Loucy (cell line): ENCODE measurements at regions not wholly inside any gene's neighbourhood (a gene's known extent, or its start where the extent isn't known, plus 50 kb on each side); places are given as distances from the start of the nearest gene placed in this dataset.

Experiments
- H2AFZ ChIP-seq: fragments of 200-600 bp; sonication (generic); 2 replicates; pipeline ENCODE4 v1.6.0; 2016; ENCODE audit warnings: antibody characterized with exemption, mild to moderate bottlenecking, low read length, moderate library complexity
- H3F3A ChIP-seq: fragments of 200-600 bp; 2 replicates; pipeline ENCODE4 v1.6.0; 2016; ENCODE audit warnings: antibody characterized with exemption, low read depth, mild to moderate bottlenecking
- H3K27me3 ChIP-seq: fragments of 200-600 bp; sonication (generic); 2 replicates; pipeline ENCODE4 v1.6.1; 2014; ENCODE audit warnings: low read length, mild to moderate bottlenecking; ENCODE audit not compliant: insufficient read depth, poor library complexity, severe bottlenecking
- H3K36me3 ChIP-seq: fragments of 200-600 bp; sonication (generic); 2 replicates; pipeline ENCODE4 v1.6.1; 2016; ENCODE audit warnings: low read length; ENCODE audit not compliant: insufficient read depth
- H3K4me1 ChIP-seq: fragments of 200-600 bp; sonication (generic); 2 replicates; pipeline ENCODE4 v1.5.1; 2014; ENCODE audit warnings: low read length, mild to moderate bottlenecking; ENCODE audit not compliant: insufficient read depth, poor library complexity, severe bottlenecking
- H3K4me2 ChIP-seq: fragments of 200-600 bp; sonication (generic); 2 replicates; pipeline ENCODE4 v1.6.0; 2014; ENCODE audit warnings: antibody characterized with exemption, low read length, low read depth, mild to moderate bottlenecking; ENCODE audit not compliant: poor library complexity, severe bottlenecking
- H3K4me3 ChIP-seq: fragments of 200-600 bp; sonication (generic); 2 replicates; pipeline ENCODE4 v1.5.1; 2014; ENCODE audit warnings: low read length, mild to moderate bottlenecking, mixed read lengths; ENCODE audit not compliant: poor library complexity, severe bottlenecking
- H3K79me2 ChIP-seq: fragments of 200-600 bp; sonication (generic); 2 replicates; pipeline ENCODE4 v1.6.1; 2014; ENCODE audit warnings: low read length; ENCODE audit not compliant: insufficient read depth
- H3K9ac ChIP-seq: fragments of 200-600 bp; sonication (generic); 2 replicates; pipeline ENCODE4 v1.6.0; 2014; ENCODE audit warnings: mild to moderate bottlenecking, low read depth, low read length, moderate library complexity; ENCODE audit not compliant: poor library complexity, severe bottlenecking
- H3K9me2 ChIP-seq: fragments of 200-600 bp; sonication (generic); replicated peaks from 2 replicates; pipeline ENCODE4 v1.6.1; 2016; ENCODE audit warnings: low read depth, low read length, mixed read lengths
- H3K9me3 ChIP-seq: fragments of 200-600 bp; sonication (generic); 2 replicates; pipeline ENCODE4 v1.6.1; 2014; ENCODE audit warnings: mild to moderate bottlenecking, antibody characterized with exemption, low read length, low read depth; ENCODE audit not compliant: insufficient read depth
- H4K20me1 ChIP-seq: fragments of 200-600 bp; sonication (generic); 2 replicates; pipeline ENCODE4 v1.6.0; 2014; ENCODE audit warnings: antibody characterized with exemption, low read length, mild to moderate bottlenecking; ENCODE audit not compliant: insufficient read depth, poor library complexity, severe bottlenecking
- CTCF ChIP-seq: fragments of 200-600 bp; sonication (generic); conservative IDR thresholded peaks from 2 replicates; pipeline ENCODE4 v1.5.1; 2014; ENCODE audit warnings: mild to moderate bottlenecking, antibody characterized with exemption, low read length
- EZH2phosphoT487 ChIP-seq: fragments of 200-600 bp; IDR thresholded peaks from 2 replicates; pipeline ENCODE4 v1.6.1; 2018; ENCODE audit warnings: antibody characterized with exemption, mild to moderate bottlenecking, moderate library complexity, borderline replicate concordance

GRCh38 chrX:39729981-39730661 lies 367.6 kb downstream of the BCOR start:
- Histone ChIP-seq H3K36me3 (no peaks in the 10 kb centered on the region), H3K4me1 (no peaks in the 10 kb centered on the region), H3K9me3 (no peaks in the 10 kb centered on the region), H3K79me2 (no peaks in the 10 kb centered on the region), H3K4me3 (no peak overlapping the region), H2AFZ (no peak overlapping the region), H3K4me2 (no peak overlapping the region), H4K20me1 (no peaks in the 10 kb centered on the region), H3K9ac (no peak overlapping the region), H3K9me2 (no peaks in the 10 kb centered on the region), H3F3A (no peaks in the 10 kb centered on the region), H3K27me3 (no peaks in the 10 kb centered on the region)
- TF ChIP-seq EZH2phosphoT487 (no peak), CTCF (no peak)

GRCh38 chrX:39730662-39731329 lies 367.0 kb downstream of the BCOR start:
- Histone ChIP-seq H3K4me1 (no peaks in the 10 kb centered on the region), H3K4me2 (no peak overlapping the region), H3K9ac (no peak overlapping the region), H3K27me3 (no peaks in the 10 kb centered on the region), H3K9me3 (no peaks in the 10 kb centered on the region), H3K4me3 (no peak overlapping the region), H3K79me2 (no peaks in the 10 kb centered on the region), H2AFZ (no peak overlapping the region), H3F3A (no peaks in the 10 kb centered on the region), H3K36me3 (no peaks in the 10 kb centered on the region), H3K9me2 (no peaks in the 10 kb centered on the region), H4K20me1 (no peaks in the 10 kb centered on the region)
- TF ChIP-seq CTCF (peak; percentile 59), EZH2phosphoT487 (no peak)

- no peak overlapping the region for H2AFZ ChIP-seq
- H3K9me2 ChIP-seq = no peaks in the 10 kb centered on the region
- H3K79me2 ChIP-seq = no peaks in the 10 kb centered on the region
- H3K4me2 ChIP-seq = no peak overlapping the region
- H4K20me1 ChIP-seq = no peaks in the 10 kb centered on the region
- TF ChIP-seq CTCF (no peak), EZH2phosphoT487 (no peak)
- H3K9ac ChIP-seq = no peak overlapping the region
- no peaks in the 10 kb centered on the region for H3K9me3 ChIP-seq
- H3F3A ChIP-seq = no peaks in the 10 kb centered on the region
- H3K36me3 ChIP-seq = no peaks in the 10 kb centered on the region
- no peaks in the 10 kb centered on the region for H3K4me1 ChIP-seq
- H3K4me3 ChIP-seq = no peak overlapping the region
- H3K27me3 ChIP-seq = no peaks in the 10 kb centered on the region
Measured at GRCh38 chrX:39731330-39731667, 366.5 kb downstream of the BCOR start.
